IPS-18a (cell line): ENCODE measurements at regions not wholly inside any gene's neighbourhood (a gene's known extent, or its start where the extent isn't known, plus 50 kb on each side); places are given as distances from the start of the nearest gene placed in this dataset.

Source experiments
- H3K27ac ChIP-seq: one replicate; pipeline ENCODE4 v1.5.1; 2013; ENCODE audit warnings: low read length
- H3K27me3 ChIP-seq: one replicate; pipeline ENCODE4 v1.6.1; 2013; ENCODE audit warnings: mild to moderate bottlenecking, low read length; ENCODE audit not compliant: control insufficient read depth, insufficient read depth
- H3K36me3 ChIP-seq: one replicate; pipeline ENCODE4 v1.6.1; 2013; ENCODE audit warnings: low read depth, low read length; ENCODE audit not compliant: control insufficient read depth
- H3K4me1 ChIP-seq: one replicate; pipeline ENCODE4 v1.6.1; 2013; ENCODE audit warnings: low read depth, low read length; ENCODE audit not compliant: control insufficient read depth
- H3K4me3 ChIP-seq: one replicate; pipeline ENCODE4 v1.5.1; 2013; ENCODE audit warnings: low read length
- H3K9ac ChIP-seq: one replicate; pipeline ENCODE4 v1.6.1; 2013; ENCODE audit warnings: mild to moderate bottlenecking, low read length, moderate library complexity
- H3K9me3 ChIP-seq: one replicate; pipeline ENCODE4 v1.6.1; 2013; ENCODE audit warnings: low read depth, low read length; ENCODE audit not compliant: control insufficient read depth

GRCh38 chr3:125645616-125646015, 50.3 kb upstream of the OSBPL11 start:
- no peak overlapping the region for H3K27ac ChIP-seq
- no peak overlapping the region for H3K9ac ChIP-seq
- peaks cover 3% of the 10 kb centered on the region for H3K4me1 ChIP-seq
- no peaks in the 10 kb centered on the region for H3K9me3 ChIP-seq
- H3K27me3 ChIP-seq = no peaks in the 10 kb centered on the region
- no peaks in the 10 kb centered on the region for H3K36me3 ChIP-seq
- H3K4me3 ChIP-seq = no peak overlapping the region

- H3K36me3 ChIP-seq = no peaks in the 10 kb centered on the region
- no peak overlapping the region for H3K9ac ChIP-seq
- H3K9me3 ChIP-seq = no peaks in the 10 kb centered on the region
- no peak overlapping the region for H3K4me3 ChIP-seq
- no peak overlapping the region for H3K27ac ChIP-seq
- no peaks in the 10 kb centered on the region for H3K27me3 ChIP-seq
- H3K4me1 ChIP-seq = peaks cover 7% of the 10 kb centered on the region
Measured at GRCh38 chr3:125646581-125646980, 51.3 kb upstream of the OSBPL11 start.

- no peak overlapping the region for H3K27ac ChIP-seq
- peaks cover 7% of the 10 kb centered on the region for H3K4me1 ChIP-seq
- no peak overlapping the region for H3K4me3 ChIP-seq
- no peak overlapping the region for H3K9ac ChIP-seq
- H3K9me3 ChIP-seq = no peaks in the 10 kb centered on the region
- no peaks in the 10 kb centered on the region for H3K36me3 ChIP-seq
- no peaks in the 10 kb centered on the region for H3K27me3 ChIP-seq
Measured at GRCh38 chr3:125647318-125648014, 52.2 kb upstream of the OSBPL11 start.

- H3K9ac ChIP-seq = no peak overlapping the region
- H3K9me3 ChIP-seq = no peaks in the 10 kb centered on the region
- H3K27me3 ChIP-seq = no peaks in the 10 kb centered on the region
Measured at GRCh38 chr3:125651244-125651643, 55.9 kb upstream of the OSBPL11 start.

GRCh38 chr3:125652349-125652748, 57.1 kb upstream of the OSBPL11 start:
- no peaks in the 10 kb centered on the region for H3K27me3 ChIP-seq
- H3K4me1 ChIP-seq = peaks cover 4% of the 10 kb centered on the region
- no peaks in the 10 kb centered on the region for H3K9me3 ChIP-seq
- H3K36me3 ChIP-seq = no peaks in the 10 kb centered on the region
- no peak overlapping the region for H3K9ac ChIP-seq
- H3K27ac ChIP-seq = no peak overlapping the region
- no peak overlapping the region for H3K4me3 ChIP-seq

More at GRCh38 chr3:125651244-125651643, 55.9 kb upstream of the OSBPL11 start:
- H3K4me3 ChIP-seq = no peak overlapping the region
- no peaks in the 10 kb centered on the region for H3K36me3 ChIP-seq
- peaks cover 4% of the 10 kb centered on the region for H3K4me1 ChIP-seq
- H3K27ac ChIP-seq = no peak overlapping the region

GRCh38 chr3:125654526-125654925, 59.2 kb upstream of the OSBPL11 start:
- Histone ChIP-seq H3K27me3 (no peaks in the 10 kb centered on the region), H3K9me3 (no peaks in the 10 kb centered on the region), H3K4me1 (peaks cover 4% of the 10 kb centered on the region), H3K4me3 (no peak overlapping the region), H3K27ac (no peak overlapping the region), H3K36me3 (no peaks in the 10 kb centered on the region), H3K9ac (no peak overlapping the region)

- Histone ChIP-seq H3K27me3 (no peaks in the 10 kb centered on the region), H3K9ac (no peak overlapping the region), H3K4me3 (no peak overlapping the region), H3K36me3 (no peaks in the 10 kb centered on the region), H3K9me3 (no peaks in the 10 kb centered on the region), H3K4me1 (no peaks in the 10 kb centered on the region), H3K27ac (no peak overlapping the region)
Measured at GRCh38 chr3:125662675-125663074, 67.4 kb upstream of the OSBPL11 start.

GRCh38 chr3:125670352-125670751, 75.1 kb upstream of the OSBPL11 start:
- Histone ChIP-seq H3K36me3 (no peaks in the 10 kb centered on the region), H3K27me3 (no peaks in the 10 kb centered on the region), H3K9ac (no peak overlapping the region), H3K4me3 (no peak overlapping the region), H3K4me1 (no peaks in the 10 kb centered on the region), H3K9me3 (no peaks in the 10 kb centered on the region), H3K27ac (no peak overlapping the region)

GRCh38 chr3:125670945-125671344, 75.6 kb upstream of the OSBPL11 start:
- Histone ChIP-seq H3K27ac (no peak overlapping the region), H3K4me3 (no peak overlapping the region), H3K4me1 (no peaks in the 10 kb centered on the region), H3K9me3 (no peaks in the 10 kb centered on the region), H3K36me3 (no peaks in the 10 kb centered on the region), H3K9ac (no peak overlapping the region), H3K27me3 (no peaks in the 10 kb centered on the region)

GRCh38 chr3:125671461-125672243, 76.4 kb upstream of the OSBPL11 start:
- Histone ChIP-seq H3K27ac (no peak overlapping the region), H3K4me3 (no peak overlapping the region), H3K9ac (no peak overlapping the region), H3K4me1 (no peaks in the 10 kb centered on the region), H3K27me3 (no peaks in the 10 kb centered on the region), H3K36me3 (no peaks in the 10 kb centered on the region), H3K9me3 (no peaks in the 10 kb centered on the region)

- Histone ChIP-seq H3K4me3 (no peak overlapping the region), H3K9ac (no peak overlapping the region)
Measured at GRCh38 chr3:125675791-125676190, 80.5 kb upstream of the OSBPL11 start.

GRCh38 chr3:125679258-125679657, 84.0 kb upstream of the OSBPL11 start:
- Histone ChIP-seq H3K27me3 (no peaks in the 10 kb centered on the region), H3K4me3 (no peak overlapping the region), H3K9me3 (no peaks in the 10 kb centered on the region), H3K36me3 (no peaks in the 10 kb centered on the region), H3K4me1 (no peaks in the 10 kb centered on the region), H3K9ac (no peak overlapping the region), H3K27ac (no peak overlapping the region)

More at GRCh38 chr3:125675791-125676190, 80.5 kb upstream of the OSBPL11 start:
- no peaks in the 10 kb centered on the region for H3K36me3 ChIP-seq
- no peak overlapping the region for H3K27ac ChIP-seq
- no peaks in the 10 kb centered on the region for H3K4me1 ChIP-seq
- no peaks in the 10 kb centered on the region for H3K9me3 ChIP-seq
- no peaks in the 10 kb centered on the region for H3K27me3 ChIP-seq
